Psoas muscle (tissue), 7 donors: ENCODE measurements at regions not wholly inside any gene's neighbourhood (a gene's known extent, or its start where the extent isn't known, plus 50 kb on each side); places are given as distances from the start of the nearest gene placed in this dataset.

Experiments used
- ATAC-seq, 4 donors: fragments of 200-7000 bp; cut with Tn5 transposase; one replicate each; pipeline ENCODE4 v1.9.1; 2020; ENCODE audit warnings: moderate library complexity in 3 of 4, mild to moderate bottlenecking in 2 of 4
- DNase-seq, 2 donors: peaks; one replicate each; pipeline ENCODE4 v3.0.0-alpha.2; 2020
- H3K27ac ChIP-seq: fragments of 200-600 bp; one replicate; pipeline ENCODE4 v1.8.0; 2022
- H3K27me3 ChIP-seq, 3 donors: fragments of 200-600 bp in 1 of 3; one replicate each; pipeline versions ENCODE4 v1.6.1 to v1.8.0; 2013 to 2022; ENCODE audit warnings: low read length in 2 of 3, mild to moderate bottlenecking in 2 of 3, moderate library complexity in 1 of 3; ENCODE audit not compliant: insufficient read depth in 3 of 3
- H3K36me3 ChIP-seq, 2 donors: fragments of 200-600 bp in 1 of 2; one replicate each; pipeline versions ENCODE4 v1.6.1 to v1.8.0; 2013 to 2022; ENCODE audit warnings: low read depth in 1 of 2, mild to moderate bottlenecking in 1 of 2, moderate library complexity in 1 of 2; ENCODE audit not compliant: insufficient read depth in 1 of 2
- H3K4me1 ChIP-seq: fragments of 200-600 bp; one replicate; pipeline ENCODE4 v1.8.0; 2022
- H3K4me3 ChIP-seq: fragments of 200-600 bp; one replicate; pipeline ENCODE4 v1.8.0; 2022; ENCODE audit warnings: mild to moderate bottlenecking
- H3K9me3 ChIP-seq: fragments of 200-600 bp; one replicate; pipeline ENCODE4 v1.8.0; 2022
- WGBS, 3 donors: extraction: QIAGEN DNeasy Blood & Tissue Kit; methylation state at CpG; one replicate each; pipeline versions ENCODE4 v1.1.6 to v1.1.7; 2013; 5-methylcytosine and 5-hydroxymethylcytosine counted together
- intact Hi-C, 2 donors: fragments of 100-400 bp; cut with DNase I; formaldehyde crosslinking; loops; one replicate each; pipeline versions ENCODE4 v1.11.0 to v1.14.2; 2022
- TF ChIP-seq, protein P1 (sequence below): fragments of 200-600 bp; IDR thresholded peaks from one replicate; pipeline ENCODE4 v1.8.0; 2022; ENCODE audit warnings: antibody characterized with exemption
- donor health status: healthy with polysubstance abuse.
- donor health status: DM: no; HTN: no; CAD: no; lungs with moderate emphysema.
- donor health status: Bipolar disorder and iron deficiency.
- donor health status: healthy.
- donor health status: DM: yes; HTN: yes; CAD: no.
- donor health status: DM: no; HTN: no; CAD: no.
- donor health status: DM: yes; HTN: yes; CAD: no.

DNA sequence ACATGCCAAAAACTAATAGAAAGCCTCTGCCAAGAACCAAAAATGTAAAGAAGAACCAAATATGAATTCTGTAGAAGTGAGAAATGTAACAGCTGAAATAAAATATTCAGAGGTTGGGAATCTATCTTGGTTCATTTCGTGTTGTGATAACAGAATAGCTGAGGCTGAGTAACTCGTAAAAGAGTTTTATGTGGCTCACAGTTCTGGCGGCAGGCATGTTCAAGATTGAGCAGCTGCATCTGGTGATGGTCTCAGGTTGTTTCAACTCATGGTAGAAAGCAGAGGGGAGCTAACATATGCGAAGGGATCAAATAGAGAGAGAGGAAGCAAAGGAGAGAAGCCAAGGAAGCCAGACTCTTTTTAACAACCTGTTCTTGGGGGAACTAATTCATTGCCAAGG lies 717.2 kb downstream of the TNS3 start:
- TF ChIP-seq, protein P1, sequence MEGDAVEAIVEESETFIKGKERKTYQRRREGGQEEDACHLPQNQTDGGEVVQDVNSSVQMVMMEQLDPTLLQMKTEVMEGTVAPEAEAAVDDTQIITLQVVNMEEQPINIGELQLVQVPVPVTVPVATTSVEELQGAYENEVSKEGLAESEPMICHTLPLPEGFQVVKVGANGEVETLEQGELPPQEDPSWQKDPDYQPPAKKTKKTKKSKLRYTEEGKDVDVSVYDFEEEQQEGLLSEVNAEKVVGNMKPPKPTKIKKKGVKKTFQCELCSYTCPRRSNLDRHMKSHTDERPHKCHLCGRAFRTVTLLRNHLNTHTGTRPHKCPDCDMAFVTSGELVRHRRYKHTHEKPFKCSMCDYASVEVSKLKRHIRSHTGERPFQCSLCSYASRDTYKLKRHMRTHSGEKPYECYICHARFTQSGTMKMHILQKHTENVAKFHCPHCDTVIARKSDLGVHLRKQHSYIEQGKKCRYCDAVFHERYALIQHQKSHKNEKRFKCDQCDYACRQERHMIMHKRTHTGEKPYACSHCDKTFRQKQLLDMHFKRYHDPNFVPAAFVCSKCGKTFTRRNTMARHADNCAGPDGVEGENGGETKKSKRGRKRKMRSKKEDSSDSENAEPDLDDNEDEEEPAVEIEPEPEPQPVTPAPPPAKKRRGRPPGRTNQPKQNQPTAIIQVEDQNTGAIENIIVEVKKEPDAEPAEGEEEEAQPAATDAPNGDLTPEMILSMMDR: no peak
- WGBS, 3 donors: 54 to 58% (median 57%) methylated on average over 4 of the region's 4 CpGs
- Histone ChIP-seq H3K4me1 (no peaks in the 10 kb centered on the region), H3K27ac (no peak overlapping the region), H3K9me3 (no peaks in the 10 kb centered on the region), H3K36me3 (no peaks in the 10 kb centered on the region), H3K4me3 (no peak overlapping the region), H3K27me3 (peaks cover 0 to 3% (median 0%) of the 10 kb centered on the region in 3 donors)
- intact Hi-C loops: no loop called here
- DNase-seq: no peak
- ATAC-seq: no peak

- H3K36me3 ChIP-seq: no peaks in the 10 kb centered on the region
- peaks cover 0 to 4% (median 0%) of the 10 kb centered on the region in 3 donors for H3K27me3 ChIP-seq
- H3K9me3 ChIP-seq: no peaks in the 10 kb centered on the region
- intact Hi-C loops: no loop called here
- H3K4me1 ChIP-seq: no peaks in the 10 kb centered on the region
- no peak overlapping the region for H3K4me3 ChIP-seq
- 21 to 22% (median 22%) methylated on average over 6 of the region's 6 CpGs for WGBS, 3 donors
- no peak overlapping the region for H3K27ac ChIP-seq
- peak in 3 of 4 donors; percentile 21 to 48 (median 39) for ATAC-seq
- peak in 1 of 2 donors; percentile 31 for DNase-seq
- TF ChIP-seq, protein P1: no peak
These were observed 721.9 kb downstream of the TNS3 start for GRCh38 chr7:46859963-46860475.

- intact Hi-C loops: no loop called here
- Histone ChIP-seq H3K4me1 (no peaks in the 10 kb centered on the region), H3K27me3 (peaks cover 0 to 1% (median 0%) of the 10 kb centered on the region in 3 donors), H3K36me3 (peaks cover 0 to 3% of the 10 kb centered on the region in 2 donors), H3K4me3 (no peak overlapping the region), H3K9me3 (no peaks in the 10 kb centered on the region), H3K27ac (no peak overlapping the region)
- no peak for DNase-seq
- ATAC-seq: no peak
- TF ChIP-seq, protein P1: no peak
- 18 to 26% (median 18%) methylated on average over 4 of the region's 4 CpGs for WGBS, 3 donors
These were observed 726.1 kb downstream of the TNS3 start for GRCh38 chr7:46855851-46856250.

DNA sequence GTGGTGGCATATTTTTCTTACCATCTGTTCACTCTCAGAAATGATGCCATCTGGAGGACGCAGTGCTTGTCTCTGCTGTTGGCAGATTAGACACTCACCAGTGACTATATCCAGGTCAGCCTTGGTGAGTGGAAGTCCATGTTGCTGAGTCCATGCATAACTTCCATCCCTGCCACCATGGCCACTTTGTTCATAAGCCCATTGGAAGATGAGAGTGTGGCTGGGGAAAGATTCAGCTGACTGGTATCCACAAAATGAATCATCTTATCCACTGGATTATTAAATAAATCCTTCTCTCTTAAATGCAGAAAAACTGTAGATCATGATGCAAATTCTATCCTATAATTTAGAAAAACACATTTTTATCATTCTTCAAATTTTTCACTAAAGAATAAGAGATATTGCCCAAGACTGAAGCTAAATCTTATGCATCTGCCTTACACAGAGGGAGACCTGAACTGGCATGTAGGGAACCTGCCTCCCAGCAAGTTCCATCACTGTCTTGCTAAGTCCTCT lies 726.9 kb downstream of the TNS3 start:
- Histone ChIP-seq H3K4me3 (no peak overlapping the region), H3K36me3 (peaks cover 0 to 3% of the 10 kb centered on the region in 2 donors), H3K4me1 (no peaks in the 10 kb centered on the region), H3K9me3 (no peaks in the 10 kb centered on the region), H3K27ac (no peak overlapping the region), H3K27me3 (peaks cover 0 to 1% (median 0%) of the 10 kb centered on the region in 3 donors)
- no peak for DNase-seq
- intact Hi-C loops: no loop called here
- ATAC-seq: no peak
- TF ChIP-seq, protein P1: no peak
- 39 to 71% (median 45%) methylated on average over 1 of the region's 1 CpG for WGBS, 3 donors

GRCh38 chr7:46853451-46853850 lies 728.5 kb downstream of the TNS3 start:
- 47 to 94% (median 91%) methylated on average over 1 of the region's 1 CpG for WGBS, 3 donors
- ATAC-seq: no peak
- Histone ChIP-seq H3K9me3 (no peaks in the 10 kb centered on the region), H3K27me3 (peaks cover 0 to 1% (median 0%) of the 10 kb centered on the region in 3 donors), H3K36me3 (peaks cover 0 to 3% of the 10 kb centered on the region in 2 donors), H3K4me3 (no peak overlapping the region), H3K27ac (no peak overlapping the region), H3K4me1 (no peaks in the 10 kb centered on the region)
- TF ChIP-seq, protein P1: no peak
- intact Hi-C loops: no loop called here
- DNase-seq: no peak
